ENCODE measurements at regions not wholly inside any gene's neighbourhood (a gene's known extent, or its start where the extent isn't known, plus 50 kb on each side); places are given as distances from the start of the nearest gene placed in this dataset.
"Not testable (repeated sequence)": the region's sequence is repeated elsewhere in the genome, so short reads cannot be mapped to it uniquely, and the experiment has no call there.

DNA sequence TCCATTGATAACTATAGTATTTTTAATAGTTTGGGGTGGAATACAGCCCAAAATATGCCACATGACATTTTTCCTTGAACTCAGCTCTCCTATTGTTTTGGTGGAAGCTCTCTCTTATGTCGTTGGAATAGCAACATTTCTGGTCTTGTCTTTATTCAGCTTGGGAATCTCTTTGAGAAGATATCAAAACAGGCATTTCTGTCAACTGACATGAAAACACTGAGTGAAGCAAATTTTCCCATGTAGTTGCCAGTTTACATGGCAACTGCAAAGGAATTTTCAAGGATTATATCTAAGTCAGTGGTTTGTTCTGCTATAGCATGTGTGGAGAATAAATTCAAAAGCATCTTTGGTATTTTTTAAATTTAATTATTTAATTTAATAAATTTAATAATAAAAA lies 863.5 kb upstream of the CDH8 start:
- DNase-seq (ENCODE audit: low spot score), result no peak

DNA sequence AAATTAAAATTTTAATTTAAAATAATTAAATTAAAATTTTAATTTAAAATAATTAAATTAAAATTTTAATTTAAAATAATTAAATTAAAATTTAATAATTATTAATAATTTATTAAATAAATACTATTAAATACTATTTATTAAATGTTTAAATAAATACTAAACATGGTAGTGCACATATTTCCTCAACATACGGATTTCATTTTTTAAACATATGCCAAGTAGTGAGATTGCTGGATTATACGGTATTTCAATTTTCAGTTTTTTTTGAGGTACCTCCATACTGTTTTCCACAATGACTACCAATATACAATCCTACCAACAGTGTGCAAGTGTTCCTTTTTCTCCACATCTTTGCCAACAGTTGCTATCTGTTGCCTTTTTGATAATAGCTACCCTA lies 852.9 kb upstream of the CDH8 start:
- DNase-seq (ENCODE audit: low spot score), result no peak

DNA sequence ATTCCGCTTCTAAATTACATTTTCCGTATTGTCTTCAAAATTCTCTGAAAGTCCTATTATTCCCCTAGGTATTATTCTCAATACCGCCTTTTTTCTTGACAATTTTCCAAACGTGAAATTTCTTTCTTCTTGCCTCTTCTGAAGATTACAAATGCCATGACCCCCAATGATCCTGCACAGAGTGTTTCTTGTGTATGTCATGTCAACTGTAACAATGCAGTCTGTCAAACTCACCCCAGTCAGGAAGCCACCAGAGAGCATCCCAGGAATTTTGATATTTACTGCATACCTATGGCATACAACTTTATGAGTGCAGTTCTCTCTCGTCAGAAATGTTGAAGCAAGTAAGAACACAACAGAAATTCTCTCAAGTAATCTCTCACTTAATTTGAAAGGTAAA lies 847.3 kb upstream of the CDH8 start:
- DNase-seq (ENCODE audit: low spot score), result no peak

DNA sequence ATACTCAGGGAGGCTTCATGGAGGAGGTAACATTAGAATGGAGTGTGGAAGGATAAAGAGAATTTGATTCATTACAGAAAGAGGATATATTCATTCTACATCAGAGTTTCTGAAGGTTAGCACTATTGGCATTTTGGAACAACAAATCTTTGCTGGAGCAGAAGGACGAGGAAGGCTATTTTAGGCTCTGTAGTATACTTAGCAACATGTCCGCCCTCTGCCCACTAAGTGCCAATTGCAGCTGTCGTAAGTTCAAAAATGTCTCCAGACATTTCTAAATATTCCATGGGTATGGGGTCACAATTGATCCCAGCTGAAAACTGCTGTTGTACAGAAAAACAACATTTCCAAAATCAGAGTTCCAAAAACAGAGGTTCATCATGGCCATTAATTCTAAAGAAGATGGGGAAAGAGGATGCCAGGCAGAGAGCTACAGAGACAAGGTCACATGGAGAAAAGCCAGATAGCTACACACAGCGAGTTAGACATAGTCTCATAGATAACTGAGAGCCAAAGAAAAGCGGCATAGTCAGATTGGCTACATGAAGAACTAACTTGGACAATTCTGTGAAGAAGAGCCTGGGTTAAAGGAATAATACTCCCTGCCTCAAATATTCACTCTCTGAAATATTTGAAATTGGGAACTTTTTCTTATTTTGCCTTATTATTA lies 846.4 kb upstream of the CDH8 start:
- DNase-seq (ENCODE audit: low spot score), result no peak

DNA sequence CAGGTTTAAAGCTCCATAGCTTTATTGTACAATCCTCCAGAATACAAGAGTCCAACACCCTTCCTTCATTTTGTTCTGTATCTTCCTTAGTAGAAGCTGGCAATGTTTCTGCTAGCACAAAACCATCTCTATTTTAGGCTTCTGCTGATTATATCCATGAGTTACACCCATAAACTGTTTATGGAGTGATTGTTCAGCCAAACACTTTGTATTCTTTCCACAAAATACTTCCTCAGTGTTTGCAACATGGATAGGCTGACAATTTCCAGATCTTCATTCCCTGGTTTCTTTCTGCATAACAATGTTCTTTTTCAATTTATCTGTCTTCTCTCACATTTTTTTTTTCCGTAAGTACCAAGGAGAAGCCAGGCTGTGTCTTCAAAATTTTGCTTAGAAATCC lies 839.9 kb upstream of the CDH8 start:
- no peak for DNase-seq (ENCODE audit: low spot score)

DNA sequence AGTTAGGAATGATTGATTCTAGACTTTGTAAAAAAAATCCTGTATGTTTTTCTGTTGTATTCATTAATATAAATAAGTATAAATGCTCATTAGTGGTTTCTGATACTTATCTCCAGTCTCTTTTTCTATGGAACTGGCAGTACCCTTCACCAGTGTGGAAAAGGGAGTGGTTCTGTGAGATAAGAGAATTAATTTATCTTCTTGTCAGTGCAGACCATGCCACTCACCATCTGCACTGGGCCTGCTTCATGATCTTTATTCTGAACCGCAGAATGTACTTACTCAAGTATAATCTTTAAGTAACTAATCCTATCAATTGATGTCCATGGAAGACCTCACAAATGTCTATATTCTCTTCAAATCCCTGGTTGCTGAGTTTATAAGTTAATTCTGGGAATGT lies 836.1 kb upstream of the CDH8 start:
- no peak for DNase-seq (ENCODE audit: low spot score)

DNA sequence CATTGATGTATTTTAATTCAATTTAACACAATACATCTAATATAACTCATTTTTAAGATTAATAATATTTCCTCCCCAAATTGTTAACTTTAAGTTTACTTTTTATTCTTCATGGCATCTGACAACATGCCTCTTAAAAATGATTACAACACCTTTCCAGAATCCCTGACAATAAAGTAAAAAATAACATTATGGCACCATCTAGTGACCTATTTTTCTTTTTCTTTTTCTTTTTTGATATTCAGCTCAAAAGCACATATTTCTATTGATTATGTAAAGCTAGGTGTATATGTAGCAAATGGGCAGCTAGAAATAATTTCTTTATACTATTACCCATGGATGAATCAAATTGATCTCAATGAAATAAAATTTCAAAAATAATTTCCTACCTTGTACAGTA lies 834.3 kb upstream of the CDH8 start:
- DNase-seq (ENCODE audit: low spot score), result no peak

DNA sequence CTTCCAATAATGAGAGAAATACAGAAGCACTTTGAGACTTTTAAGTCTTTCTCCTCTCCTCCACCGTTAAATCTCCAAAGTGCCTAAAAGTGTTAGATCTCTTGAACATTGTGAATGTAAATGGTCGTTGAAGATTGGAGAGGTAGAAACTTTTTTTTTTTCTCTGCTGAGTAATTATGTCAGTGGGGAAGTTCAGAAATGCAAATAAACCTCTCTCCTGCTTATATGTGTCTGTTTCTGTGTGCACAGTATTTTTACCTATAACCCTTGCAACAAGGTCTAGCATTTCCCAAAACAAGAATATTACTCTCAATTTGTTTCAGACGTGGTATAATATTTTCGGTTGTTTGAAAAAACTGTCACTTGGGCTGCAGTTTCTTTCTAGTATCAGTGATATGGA lies 833.6 kb upstream of the CDH8 start:
- DNase-seq (ENCODE audit: low spot score), result no peak

DNA sequence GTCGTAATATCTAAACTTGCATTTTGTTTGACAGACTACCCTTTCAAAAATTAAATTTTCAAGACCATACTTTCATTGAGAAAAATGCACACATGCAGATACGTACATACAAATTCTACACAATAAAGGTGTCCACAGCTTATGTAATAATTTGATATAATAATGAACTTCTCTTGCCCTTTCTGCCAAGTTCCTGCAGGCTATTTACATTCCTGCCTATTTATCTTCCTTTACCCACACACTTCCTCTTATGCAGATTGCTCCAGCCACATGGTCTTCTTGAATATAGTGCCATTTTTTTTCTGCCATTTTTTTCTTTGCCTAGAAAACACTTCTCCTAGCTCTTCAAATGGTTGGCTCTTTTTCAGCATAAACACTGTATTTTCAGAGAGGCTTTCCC lies 826.9 kb upstream of the CDH8 start:
- DNase-seq (ENCODE audit: low spot score), result no peak

DNA sequence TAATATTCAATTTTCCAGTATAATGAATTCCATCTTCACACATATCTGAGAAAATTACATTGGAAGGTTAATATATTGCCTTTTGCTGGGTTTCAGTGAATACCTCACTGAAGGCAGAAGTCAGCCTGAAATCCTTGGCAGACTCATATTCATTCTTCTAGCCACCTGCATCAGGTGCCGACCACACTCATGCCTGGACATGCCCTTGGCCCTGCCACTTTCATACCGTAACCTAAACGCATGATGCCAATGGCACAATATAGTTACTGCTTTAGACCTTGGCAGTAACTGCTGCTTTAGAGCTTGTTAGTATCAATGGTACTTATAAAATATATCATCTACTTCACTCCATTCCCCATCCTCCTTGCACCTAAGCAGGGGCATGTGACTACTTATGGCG lies 817.6 kb upstream of the CDH8 start:
- no peak for DNase-seq (ENCODE audit: low spot score)

DNA sequence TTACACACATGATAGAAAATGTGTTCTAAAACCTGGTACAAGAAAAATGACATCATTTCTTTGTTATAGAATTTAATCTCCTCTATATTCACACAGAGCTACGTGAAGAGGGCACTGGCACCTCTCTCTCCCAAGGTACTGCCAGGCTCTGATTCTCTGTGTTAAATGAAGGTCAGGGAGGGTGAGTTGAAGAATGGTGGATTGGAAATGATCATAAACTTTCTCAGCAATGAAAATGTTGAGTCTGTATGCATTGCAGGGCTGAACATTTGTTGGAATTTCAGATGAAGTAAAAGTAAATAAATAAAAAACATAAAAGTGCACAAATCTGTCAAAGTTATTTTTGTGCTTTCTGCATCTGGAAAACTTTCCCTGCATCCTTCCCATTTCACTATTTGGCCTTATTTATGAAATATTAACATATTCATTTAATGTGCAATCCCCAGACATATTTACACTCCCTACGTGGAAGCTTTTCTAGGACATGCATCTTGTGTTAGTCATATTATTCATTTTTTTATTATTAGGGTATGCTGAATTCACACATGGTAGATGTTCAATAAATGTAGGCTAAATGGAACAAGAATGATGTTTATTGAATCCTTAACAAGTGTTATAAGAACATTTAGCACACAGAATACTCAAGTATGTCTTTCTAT lies 810.3 kb upstream of the CDH8 start:
- DNase-seq (ENCODE audit: low spot score), result no peak

DNA sequence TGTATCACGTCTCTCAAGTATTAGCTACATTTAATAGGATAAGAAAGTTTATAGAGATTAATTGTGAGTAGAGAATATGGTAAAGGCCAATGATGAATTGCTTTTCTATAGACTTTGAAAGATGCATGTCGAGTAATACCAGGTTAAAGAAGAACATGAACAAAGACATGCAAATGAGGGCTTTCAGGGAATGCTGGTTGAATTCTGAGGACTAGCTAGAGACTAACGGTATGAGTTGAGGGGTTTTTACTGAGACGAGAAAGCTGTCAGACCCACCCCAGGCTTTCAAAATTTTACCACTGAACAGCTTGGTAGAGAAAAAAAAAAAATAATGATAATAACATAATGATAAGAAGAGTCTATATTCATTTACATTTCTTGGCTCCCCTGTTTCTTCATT lies 796.0 kb upstream of the CDH8 start:
- DNase-seq (ENCODE audit: low spot score), result no peak

DNA sequence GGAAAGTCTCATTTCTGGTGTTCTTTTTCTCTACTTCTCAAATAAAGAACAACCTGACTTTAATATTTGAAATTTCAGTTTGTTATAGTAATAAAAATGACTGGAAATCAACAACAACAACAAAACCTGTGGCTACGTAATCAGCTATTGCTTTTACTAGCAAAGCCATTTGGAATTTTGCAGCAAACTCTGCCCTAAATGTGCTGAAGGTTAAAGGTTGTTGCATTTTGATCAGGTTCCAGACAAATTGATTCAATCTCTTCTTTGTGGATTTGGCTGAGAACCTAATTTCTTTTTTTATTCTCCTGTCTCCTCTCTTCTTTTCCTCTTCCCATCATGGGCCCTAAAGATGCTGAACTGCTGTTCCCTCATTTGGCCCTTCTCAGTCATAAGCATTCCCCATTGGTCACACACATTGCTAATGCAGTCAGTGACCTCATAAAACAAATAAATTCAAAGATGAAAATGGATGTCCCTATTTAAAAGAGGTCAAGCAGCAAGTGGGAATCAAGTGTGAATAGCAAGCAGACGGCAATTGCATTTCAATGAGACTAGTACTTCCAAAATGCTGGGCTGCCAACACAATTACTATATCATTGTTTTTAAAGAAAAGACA lies 795.1 kb upstream of the CDH8 start:
- DNase-seq (ENCODE audit: low spot score), result no peak

DNA sequence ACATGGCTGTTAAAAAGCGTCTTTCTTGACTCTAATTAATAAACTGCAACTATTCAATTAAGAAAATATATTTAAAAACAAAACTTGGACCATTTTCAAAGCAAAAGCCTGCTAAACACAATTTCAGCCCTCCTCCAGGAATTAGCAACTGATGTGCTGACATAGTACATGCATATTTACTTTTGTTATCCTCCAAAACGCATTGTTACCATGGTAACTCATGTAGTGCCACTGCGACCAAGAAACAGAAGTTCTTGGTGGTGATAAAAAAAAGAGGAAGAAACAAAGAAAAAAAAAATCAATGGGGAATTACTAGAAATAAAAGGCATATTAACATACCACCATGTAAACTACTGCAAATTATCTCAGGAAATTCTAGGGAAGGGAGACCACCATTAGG lies 793.4 kb upstream of the CDH8 start:
- DNase-seq (ENCODE audit: low spot score), result no peak

DNA sequence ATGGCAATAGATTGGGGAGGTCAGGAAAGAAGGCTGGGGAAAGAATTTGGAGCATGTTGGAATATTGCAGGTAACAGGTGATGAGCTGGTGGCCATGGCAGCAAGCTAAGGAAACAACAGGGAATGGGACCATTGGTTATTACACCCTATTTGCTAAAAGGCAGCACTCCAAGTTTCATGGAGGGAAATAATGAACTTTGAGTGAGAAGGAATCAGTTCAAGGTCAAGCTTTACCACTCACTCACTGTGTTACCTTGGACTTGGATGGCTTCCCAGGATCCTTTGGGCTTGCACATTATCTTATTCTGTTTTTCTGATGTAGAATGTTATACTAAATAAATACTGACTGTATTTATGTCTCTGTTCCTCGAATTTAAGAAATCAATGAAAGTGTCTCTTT lies 792.8 kb upstream of the CDH8 start:
- no peak for DNase-seq (ENCODE audit: low spot score)

DNA sequence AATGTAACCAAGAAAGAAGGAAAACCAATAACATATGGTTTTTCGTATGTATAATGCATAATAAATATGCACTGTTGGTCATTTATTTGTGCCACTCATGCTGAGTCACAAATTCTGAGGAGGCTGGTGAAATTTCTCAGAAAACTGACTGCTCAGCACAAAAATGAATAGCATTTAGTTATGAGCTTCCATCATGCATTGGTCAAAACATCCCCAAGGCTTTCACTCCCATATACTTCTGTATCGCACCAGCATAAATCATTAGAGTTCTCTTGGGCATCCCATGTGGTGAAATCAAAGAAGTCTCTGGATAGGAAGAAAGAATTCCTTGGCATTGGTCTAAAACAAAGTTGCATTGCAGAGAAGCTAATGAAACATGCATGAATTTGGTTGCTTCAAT lies 785.6 kb upstream of the CDH8 start:
- DNase-seq (ENCODE audit: low spot score), result no peak

DNA sequence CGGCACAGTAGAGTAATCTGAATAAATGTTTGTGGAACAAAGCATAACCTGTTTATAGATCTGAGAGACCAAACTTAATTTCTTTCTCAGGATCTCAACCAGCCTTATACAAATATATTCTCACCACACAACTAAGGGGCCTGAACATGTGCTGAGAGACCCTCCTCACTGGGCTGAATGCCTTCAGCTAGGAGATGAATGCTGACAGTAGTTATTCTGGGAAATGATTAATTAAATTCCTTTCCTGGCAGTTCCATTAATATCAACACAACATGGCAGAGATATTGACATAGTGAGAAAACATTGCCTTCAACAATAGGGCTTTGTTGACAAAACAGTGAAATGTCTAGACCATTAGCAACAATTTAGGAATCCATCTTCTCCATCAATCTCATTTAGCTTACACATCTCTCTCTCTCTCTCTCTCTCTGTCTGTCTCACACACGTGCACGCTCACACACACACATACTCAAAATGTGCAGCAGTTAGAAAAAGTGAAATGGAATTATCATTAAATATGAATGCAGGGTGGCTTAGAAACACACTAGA lies 780.8 kb upstream of the CDH8 start:
- no peak for DNase-seq (ENCODE audit: low spot score)

DNA sequence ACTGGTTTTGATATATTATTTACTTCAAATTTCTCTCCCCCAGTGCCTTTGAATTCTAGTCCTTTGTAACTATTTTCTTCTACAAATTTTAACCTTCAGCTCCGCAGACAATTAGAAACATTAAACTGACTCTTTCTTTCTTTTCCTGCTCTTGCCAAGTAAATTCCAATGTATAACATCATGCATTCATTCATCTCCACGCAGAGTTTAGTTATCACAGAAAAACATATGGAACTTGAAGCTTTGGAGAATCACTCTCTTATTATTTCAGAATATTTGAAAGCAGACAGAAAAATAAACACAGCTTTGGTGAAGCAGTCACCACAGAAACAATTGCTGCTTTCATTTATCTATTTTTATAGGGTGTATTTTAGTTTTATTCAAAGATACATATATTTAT lies 778.7 kb upstream of the CDH8 start:
- no peak for DNase-seq (ENCODE audit: low spot score)

DNA sequence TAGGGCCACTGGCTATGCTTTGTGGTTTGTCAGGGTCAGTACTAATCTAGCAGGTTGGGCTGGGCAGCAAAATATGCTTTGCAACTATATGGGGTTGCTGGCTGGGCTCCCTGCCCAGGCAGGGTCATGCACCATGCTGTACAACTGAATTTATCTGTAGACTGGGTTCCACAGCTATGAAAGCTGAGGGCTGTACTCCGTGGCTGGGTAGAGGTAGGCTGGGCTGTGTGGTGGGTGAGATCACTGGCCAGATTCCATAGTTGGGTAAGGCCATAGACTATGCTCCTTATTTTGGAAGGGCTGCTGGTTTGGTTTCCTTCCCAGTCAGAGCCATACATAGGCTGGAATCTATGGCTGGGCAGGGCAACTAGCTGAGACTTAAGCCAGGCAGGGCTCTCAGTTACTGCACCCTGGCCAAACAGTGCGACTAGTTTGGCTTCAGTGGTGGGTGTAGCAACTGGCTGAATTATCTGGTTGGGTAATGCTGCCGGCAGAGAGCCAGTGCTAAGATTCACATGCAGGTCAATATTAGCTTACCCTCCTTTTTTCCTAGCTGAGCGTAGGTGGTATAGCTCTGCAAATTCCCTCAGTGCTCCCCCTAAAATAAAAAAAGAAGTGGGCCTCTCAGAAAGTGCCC lies 769.1 kb upstream of the CDH8 start:
- DNase-seq (ENCODE audit: low spot score), result no peak

DNA sequence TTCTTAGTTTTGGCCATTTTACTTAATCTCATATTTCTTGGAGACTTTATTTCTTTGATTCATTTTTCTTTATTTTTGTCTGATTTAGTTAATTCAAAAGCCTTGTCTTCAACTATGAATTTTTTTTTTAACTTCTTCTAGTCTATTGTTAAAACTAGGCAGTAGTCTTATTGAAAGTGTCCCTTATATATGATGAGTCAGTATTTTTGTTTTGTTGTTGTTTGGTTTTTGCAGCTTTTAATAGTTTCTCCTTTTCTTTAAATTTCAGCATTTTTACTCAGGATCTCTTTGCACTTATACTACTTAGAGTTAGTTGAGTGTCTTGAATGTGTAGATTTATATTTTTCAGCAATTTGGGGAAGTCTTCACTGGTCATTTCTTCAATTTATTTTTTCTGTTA lies 758.5 kb upstream of the CDH8 start:
- no peak for DNase-seq (ENCODE audit: low spot score)

DNA sequence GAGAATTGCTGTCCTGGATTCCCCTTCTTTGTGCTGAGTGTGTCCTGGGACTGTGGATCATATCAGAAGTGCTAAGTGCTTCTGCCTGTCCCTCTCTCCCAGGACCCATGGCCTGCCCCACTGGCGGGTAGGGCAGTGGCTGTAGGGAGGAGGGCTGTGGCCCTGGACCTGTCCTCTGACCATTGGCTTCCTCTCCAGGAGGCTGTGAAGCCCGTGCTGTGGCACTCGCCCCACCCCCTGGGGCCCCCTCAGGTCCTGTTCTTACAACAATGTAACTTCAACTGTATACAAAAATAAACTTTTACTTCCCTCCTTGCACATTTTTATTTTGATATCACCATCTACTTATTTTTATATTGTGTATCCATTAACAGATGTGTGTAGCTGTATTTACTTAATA lies 743.8 kb upstream of the CDH8 start:
- DNase-seq (ENCODE audit: low spot score), result not testable (repeated sequence)

DNA sequence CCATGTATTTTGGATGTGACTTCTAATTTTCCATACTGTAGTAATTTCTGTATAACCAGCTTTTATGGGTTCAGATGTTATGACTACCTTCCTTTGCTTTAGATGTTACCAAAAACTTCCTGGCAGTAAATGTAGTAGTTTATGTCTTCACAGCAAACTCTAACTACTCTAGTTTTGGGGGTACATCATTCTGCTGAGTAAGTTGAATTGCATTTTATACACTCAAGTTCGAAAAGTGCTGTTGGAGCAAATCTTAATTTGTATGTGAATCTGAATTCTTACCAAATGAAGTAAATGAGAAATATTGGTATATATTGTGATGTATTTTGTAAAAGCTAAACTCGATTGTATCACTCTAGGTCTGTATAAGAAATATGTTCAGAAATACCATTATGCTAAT lies 728.3 kb upstream of the CDH8 start:
- DNase-seq (ENCODE audit: low spot score), result no peak

DNA sequence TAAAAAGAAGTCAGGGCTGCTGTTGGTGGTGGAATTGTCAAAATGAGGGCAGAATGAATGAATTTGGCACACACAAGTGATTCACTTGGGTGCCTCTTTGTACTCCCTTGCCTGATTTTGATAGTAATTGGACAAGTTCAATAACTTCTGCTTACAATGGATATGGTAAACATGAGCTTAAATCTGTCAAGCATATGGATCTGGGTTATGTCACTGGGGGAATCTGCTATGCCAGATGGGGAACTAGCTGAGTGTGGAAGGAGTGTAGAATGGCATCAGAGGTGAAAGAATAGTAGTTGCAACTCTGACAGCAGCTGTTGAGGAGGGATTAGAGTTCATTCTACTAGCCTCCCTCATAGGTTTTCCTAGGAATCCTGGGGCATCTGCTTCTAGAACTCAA lies 724.2 kb upstream of the CDH8 start:
- DNase-seq (ENCODE audit: low spot score), result no peak

Measured in germinal center (tissue), 1 donor.